ENCODE measurements at regions not wholly inside any gene's neighbourhood (a gene's known extent, or its start where the extent isn't known, plus 50 kb on each side); places are given as distances from the start of the nearest gene placed in this dataset.

- DNase-seq = no peak
- ATAC-seq = no peak
- intact Hi-C loops (cut with micrococcal nuclease) = no loop called here
Measured at GRCh38 chr18:8960740-8961657, 141.5 kb upstream of the NDUFV2 start.

- ATAC-seq (no peak), DNase-seq (no peak)
- intact Hi-C loops (cut with micrococcal nuclease) = no loop called here
Measured at GRCh38 chr18:8962192-8962779, 140.2 kb upstream of the NDUFV2 start.

- intact Hi-C loops (cut with micrococcal nuclease) = no loop called here
- DNase-seq = no peak
- ATAC-seq = no peak
Measured at GRCh38 chr18:8962855-8963635, 139.5 kb upstream of the NDUFV2 start.

GRCh38 chr18:8963876-8964275, 138.6 kb upstream of the NDUFV2 start:
- intact Hi-C loops (cut with micrococcal nuclease) = no loop called here
- ATAC-seq = no peak
- no peak for DNase-seq

- DNase-seq (no peak), ATAC-seq (no peak)
- intact Hi-C loops (cut with micrococcal nuclease) = no loop called here
Measured at GRCh38 chr18:8965398-8965797, 137.1 kb upstream of the NDUFV2 start.

- intact Hi-C loops (cut with micrococcal nuclease) = no loop called here
- DNase-seq (no peak), ATAC-seq (no peak)
Measured at GRCh38 chr18:8966821-8967220, 135.7 kb upstream of the NDUFV2 start.

- no peak for DNase-seq
- no peak for ATAC-seq
- intact Hi-C loops (cut with micrococcal nuclease) = no loop called here
Measured at GRCh38 chr18:8967573-8967972, 134.9 kb upstream of the NDUFV2 start.

- DNase-seq (no peak), ATAC-seq (no peak)
- intact Hi-C loops (cut with micrococcal nuclease) = no loop called here
Measured at GRCh38 chr18:8969639-8970390, 132.7 kb upstream of the NDUFV2 start.

GRCh38 chr18:8970843-8971242, 131.7 kb upstream of the NDUFV2 start:
- ATAC-seq = no peak
- DNase-seq = no peak
- intact Hi-C loops (cut with micrococcal nuclease) = no loop called here

- no peak for DNase-seq
- intact Hi-C loops (cut with micrococcal nuclease) = no loop called here
Measured at GRCh38 chr18:8972116-8972515, 130.4 kb upstream of the NDUFV2 start.

GRCh38 chr18:8974279-8974678, 128.2 kb upstream of the NDUFV2 start:
- intact Hi-C loops (cut with micrococcal nuclease) = no loop called here
- DNase-seq (no peak), ATAC-seq (no peak)

More at GRCh38 chr18:8972116-8972515, 130.4 kb upstream of the NDUFV2 start:
- no peak for ATAC-seq

GRCh38 chr18:8974696-8975095, 127.8 kb upstream of the NDUFV2 start:
- DNase-seq (no peak), ATAC-seq (no peak)
- intact Hi-C loops (cut with micrococcal nuclease) = no loop called here

GRCh38 chr18:8975624-8976023, 126.9 kb upstream of the NDUFV2 start:
- intact Hi-C loops (cut with micrococcal nuclease) = no loop called here
- ATAC-seq (no peak), DNase-seq (no peak)

- intact Hi-C loops (cut with micrococcal nuclease) = no loop called here
- no peak for ATAC-seq
- DNase-seq = no peak
Measured at GRCh38 chr18:8976606-8977005, 125.9 kb upstream of the NDUFV2 start.

- DNase-seq = no peak
- no peak for ATAC-seq
- intact Hi-C loops (cut with micrococcal nuclease) = no loop called here
Measured at GRCh38 chr18:8977166-8977565, 125.3 kb upstream of the NDUFV2 start.

GRCh38 chr18:8977701-8978100, 124.8 kb upstream of the NDUFV2 start:
- intact Hi-C loops (cut with micrococcal nuclease) = no loop called here
- DNase-seq (no peak), ATAC-seq (no peak)

- ATAC-seq = no peak
- no peak for DNase-seq
- intact Hi-C loops (cut with micrococcal nuclease) = no loop called here
Measured at GRCh38 chr18:8978394-8978793, 124.1 kb upstream of the NDUFV2 start.

- intact Hi-C loops (cut with micrococcal nuclease) = no loop called here
- DNase-seq (no peak), ATAC-seq (no peak)
Measured at GRCh38 chr18:8979258-8979988, 123.1 kb upstream of the NDUFV2 start.

- intact Hi-C loops (cut with micrococcal nuclease) = no loop called here
- no peak for ATAC-seq
- DNase-seq = no peak
Measured at GRCh38 chr18:8980496-8980895, 122.0 kb upstream of the NDUFV2 start.
